SJSA1 (cell line): ENCODE measurements at regions not wholly inside any gene's neighbourhood (a gene's known extent, or its start where the extent isn't known, plus 50 kb on each side); places are given as distances from the start of the nearest gene placed in this dataset.

Experiments used
- DNase-seq, 2 experiments: peaks; one replicate each; pipeline ENCODE4 v3.0.0-alpha.2; 2015 to 2020; ENCODE audit warnings: low spot score in 2 of 2, low read depth in 1 of 2
- H3K27ac ChIP-seq: fragments of 250-450 bp; sonication (Bioruptor Pico); 2 replicates; pipeline ENCODE4 v1.5.1; 2020; ENCODE audit warnings: mild to moderate bottlenecking, moderate library complexity
- H3K27me3 ChIP-seq: fragments of 250-450 bp; sonication (Bioruptor Pico); replicated peaks from 2 replicates; pipeline ENCODE4 v1.5.1; 2020; ENCODE audit warnings: mild to moderate bottlenecking, moderate library complexity
- H3K36me3 ChIP-seq: fragments of 250-450 bp; sonication (Bioruptor Pico); 2 replicates; pipeline ENCODE4 v1.5.1; 2020; ENCODE audit warnings: mild to moderate bottlenecking
- H3K4me1 ChIP-seq: fragments of 250-450 bp; sonication (Bioruptor Pico); replicated peaks from 2 replicates; pipeline ENCODE4 v1.6.1; 2021; ENCODE audit warnings: mild to moderate bottlenecking
- H3K4me3 ChIP-seq: fragments of 250-450 bp; sonication (Bioruptor Pico); 2 replicates; pipeline ENCODE4 v1.5.1; 2020; ENCODE audit warnings: mild to moderate bottlenecking
- H3K9me3 ChIP-seq: fragments of 250-450 bp; sonication (Bioruptor Pico); replicated peaks from 2 replicates; pipeline ENCODE4 v1.5.1; 2020; ENCODE audit warnings: mild to moderate bottlenecking

DNA sequence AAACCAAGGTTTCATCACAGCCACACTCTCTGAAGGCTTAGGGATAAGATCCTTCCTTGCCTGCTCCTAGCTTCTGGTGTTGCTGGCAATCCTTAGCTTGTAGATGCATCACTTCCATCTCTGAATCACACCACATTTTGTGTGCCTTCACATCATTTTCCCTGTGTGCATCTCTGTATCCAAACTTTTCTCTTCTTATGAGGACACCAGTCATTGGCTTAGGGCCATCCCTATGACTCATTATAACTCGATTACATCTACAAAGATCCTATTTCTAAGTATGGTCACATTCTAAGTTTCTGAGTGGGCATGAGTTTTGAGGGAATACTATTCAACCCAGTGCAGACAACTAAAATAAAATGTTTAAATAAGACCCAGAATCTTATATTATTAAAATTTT is 121.7 kb downstream of the C7orf25 start:
- H3K4me3 ChIP-seq: no peak overlapping the region
- DNase-seq: no peak
- no peaks in the 10 kb centered on the region for H3K9me3 ChIP-seq
- no peak overlapping the region for H3K27ac ChIP-seq
- no peaks in the 10 kb centered on the region for H3K4me1 ChIP-seq
- no peaks in the 10 kb centered on the region for H3K36me3 ChIP-seq
- no peaks in the 10 kb centered on the region for H3K27me3 ChIP-seq

DNA sequence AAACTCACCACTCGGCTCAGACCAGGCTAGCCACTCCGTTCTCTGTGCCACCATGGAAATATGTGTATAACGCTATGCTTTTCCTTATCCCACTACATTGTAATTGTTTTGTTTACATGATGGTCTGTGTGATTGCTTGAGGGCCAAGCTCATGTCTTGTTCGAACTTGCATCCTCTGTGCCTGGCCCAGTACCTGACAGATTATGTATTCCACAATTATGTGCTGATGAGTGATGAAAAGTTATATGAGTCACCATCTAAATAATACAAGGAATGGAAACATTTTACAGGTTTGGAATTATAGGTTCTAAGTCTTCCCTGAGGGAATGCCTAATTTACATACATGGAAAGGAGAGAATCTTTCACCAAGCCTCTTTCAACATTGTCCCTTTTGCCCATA is 137.4 kb downstream of the C7orf25 start:
- Histone ChIP-seq H3K27ac (no peak overlapping the region), H3K4me1 (no peaks in the 10 kb centered on the region), H3K4me3 (no peak overlapping the region), H3K36me3 (no peaks in the 10 kb centered on the region), H3K9me3 (peaks cover 9% of the 10 kb centered on the region; the same call in 1 of the 2 replicates), H3K27me3 (no peaks in the 10 kb centered on the region; the same call in 1 of the 2 replicates)
- DNase-seq: no peak

DNA sequence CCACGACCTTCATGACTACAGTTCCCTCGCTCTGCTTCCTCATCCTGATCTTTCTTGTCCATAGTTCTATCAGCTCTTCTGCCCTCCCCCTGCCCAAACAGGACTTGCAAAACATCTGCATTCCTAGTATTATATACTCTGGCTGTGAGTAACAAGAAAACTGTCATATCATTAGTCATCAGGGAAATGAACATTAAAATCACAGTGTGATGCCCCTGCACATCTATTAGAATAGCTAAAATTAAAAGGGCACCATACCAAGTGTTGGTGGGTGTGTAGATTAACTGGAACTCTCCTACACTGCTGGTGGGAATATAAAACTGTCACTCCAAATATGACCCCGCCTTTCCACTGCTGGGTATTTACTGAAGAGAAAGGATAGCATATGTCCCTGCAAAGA is 141.8 kb downstream of the C7orf25 start:
- DNase-seq: no peak
- no peak overlapping the region for H3K27ac ChIP-seq
- no peaks in the 10 kb centered on the region; the same call in 1 of the 2 replicates for H3K27me3 ChIP-seq
- H3K36me3 ChIP-seq: no peaks in the 10 kb centered on the region
- H3K4me3 ChIP-seq: no peak overlapping the region
- H3K4me1 ChIP-seq: no peaks in the 10 kb centered on the region
- no peaks in the 10 kb centered on the region for H3K9me3 ChIP-seq

DNA sequence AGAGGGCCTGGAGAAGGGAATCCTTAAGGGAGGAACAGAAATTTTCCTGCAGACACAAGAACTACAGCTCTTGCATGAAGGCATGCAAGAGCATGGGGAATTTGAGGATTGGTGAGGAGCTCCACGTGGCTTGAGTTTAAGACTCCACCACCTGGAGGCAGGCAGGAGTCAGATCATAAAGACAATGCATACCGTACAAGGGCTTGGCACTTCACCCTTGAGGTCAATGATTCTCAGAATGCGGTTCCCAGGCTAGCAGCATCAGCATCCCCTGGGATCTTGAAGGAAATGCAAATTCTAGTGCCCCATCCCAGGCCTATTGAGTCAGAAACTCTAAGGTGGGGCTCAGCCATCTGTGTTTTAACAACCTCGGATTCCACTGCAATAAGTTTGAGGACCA is 143.8 kb downstream of the C7orf25 start:
- Histone ChIP-seq H3K9me3 (no peaks in the 10 kb centered on the region), H3K4me1 (no peaks in the 10 kb centered on the region), H3K4me3 (no peak overlapping the region), H3K27me3 (no peaks in the 10 kb centered on the region; the same call in 1 of the 2 replicates), H3K36me3 (no peaks in the 10 kb centered on the region), H3K27ac (no peak overlapping the region)
- DNase-seq: no peak

DNA sequence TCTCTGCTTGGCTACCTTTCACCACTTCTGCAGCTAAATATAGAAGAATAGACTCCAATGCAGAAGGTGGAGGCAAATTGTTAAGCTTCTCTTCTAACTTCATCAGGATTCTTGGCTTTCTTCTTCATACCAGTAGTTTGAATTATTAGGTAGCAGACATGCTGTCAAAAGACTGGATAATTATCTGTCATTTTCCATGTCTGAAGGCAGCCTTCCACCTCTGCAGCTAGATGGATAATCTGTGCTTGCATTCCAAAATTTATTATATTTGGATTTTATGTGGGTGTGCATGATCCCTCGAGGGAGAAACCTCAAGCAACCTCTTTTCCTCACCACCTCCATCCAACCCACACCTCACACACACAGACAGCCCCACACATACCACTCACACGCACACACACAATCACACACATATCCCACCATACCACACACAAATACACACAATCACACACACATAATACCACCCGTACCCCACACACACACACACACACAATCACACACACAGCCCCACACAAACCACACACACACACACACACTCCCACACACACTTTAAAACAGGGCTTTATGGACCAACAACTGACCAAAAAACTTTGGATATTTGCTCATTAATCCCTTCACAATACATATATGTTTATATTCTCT is 145.0 kb downstream of the C7orf25 start:
- H3K27ac ChIP-seq: no peak overlapping the region
- H3K9me3 ChIP-seq: no peaks in the 10 kb centered on the region
- no peak overlapping the region for H3K4me3 ChIP-seq
- DNase-seq: no peak
- H3K4me1 ChIP-seq: no peaks in the 10 kb centered on the region
- no peaks in the 10 kb centered on the region; the same call in 1 of the 2 replicates for H3K27me3 ChIP-seq
- H3K36me3 ChIP-seq: no peaks in the 10 kb centered on the region

DNA sequence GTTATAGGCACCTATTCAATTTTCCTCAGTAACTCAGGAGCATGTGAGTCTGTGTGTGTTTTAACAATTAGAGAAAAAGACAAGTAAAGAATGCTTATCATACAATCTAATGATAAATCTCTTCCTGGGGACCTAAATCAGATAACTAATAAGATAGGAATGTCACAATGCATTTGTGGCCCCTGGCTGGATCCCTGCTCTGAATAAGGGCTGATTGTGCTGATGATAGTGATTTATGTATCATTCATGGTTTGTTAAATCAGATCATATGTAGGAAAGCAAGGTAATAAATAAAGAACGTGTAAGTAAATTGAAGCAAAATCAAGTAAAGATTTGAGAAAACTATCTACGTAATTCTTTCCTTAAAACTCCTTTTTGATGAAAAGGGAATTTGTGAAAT is 145.9 kb downstream of the C7orf25 start:
- Histone ChIP-seq H3K27me3 (no peaks in the 10 kb centered on the region), H3K4me3 (no peak overlapping the region), H3K4me1 (no peaks in the 10 kb centered on the region), H3K27ac (no peak overlapping the region), H3K36me3 (no peaks in the 10 kb centered on the region), H3K9me3 (no peaks in the 10 kb centered on the region)
- DNase-seq: no peak

DNA sequence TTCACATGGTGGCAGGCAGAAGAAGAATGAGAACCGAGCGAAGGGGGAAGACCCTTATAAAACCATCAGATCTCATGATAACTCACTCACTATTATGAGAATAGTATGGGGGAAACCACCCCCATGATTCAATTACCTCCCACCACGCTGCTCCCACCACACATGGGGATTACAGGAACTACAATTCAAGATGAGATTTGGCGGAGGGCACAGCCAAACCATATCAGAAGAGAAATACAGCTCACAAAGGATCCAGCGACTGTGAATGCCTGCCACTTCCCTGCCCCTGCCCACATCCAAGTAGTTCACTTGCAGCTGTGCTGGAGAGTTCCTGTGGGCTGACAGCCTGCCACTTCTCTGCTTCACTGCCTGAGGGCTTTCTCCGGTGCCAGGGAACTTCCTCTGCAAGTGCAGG is 148.7 kb downstream of the C7orf25 start:
- Histone ChIP-seq H3K27ac (no peak overlapping the region), H3K4me1 (no peaks in the 10 kb centered on the region), H3K9me3 (0 out of 2 replicates have a peak, but pooled peaks cover 3% of the 10 kb centered on the region), H3K4me3 (no peak overlapping the region), H3K36me3 (no peaks in the 10 kb centered on the region), H3K27me3 (no peaks in the 10 kb centered on the region)
- DNase-seq: no peak

DNA sequence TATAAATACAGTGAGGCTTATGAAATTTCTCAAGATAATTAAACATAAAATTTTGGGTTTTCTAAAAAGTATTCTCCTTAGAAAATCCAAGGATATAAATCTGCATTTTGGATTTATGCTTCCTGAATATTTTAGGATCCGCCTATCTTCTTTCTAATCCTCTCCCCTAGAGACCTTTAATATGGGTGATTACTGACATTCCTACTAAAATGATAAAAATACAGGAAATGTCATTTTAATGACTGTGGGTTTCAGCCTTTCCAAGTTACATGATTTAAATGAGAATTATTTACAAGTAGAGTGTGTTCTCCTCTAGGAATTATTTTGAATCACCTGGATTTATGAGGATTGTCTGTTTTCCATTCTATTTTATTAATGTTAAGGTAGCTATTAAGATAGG is 150.4 kb downstream of the C7orf25 start:
- H3K27me3 ChIP-seq: no peaks in the 10 kb centered on the region
- H3K4me1 ChIP-seq: no peaks in the 10 kb centered on the region
- H3K4me3 ChIP-seq: no peak overlapping the region
- DNase-seq: no peak
- 0 out of 2 replicates have a peak, but pooled peaks cover 3% of the 10 kb centered on the region for H3K9me3 ChIP-seq
- H3K36me3 ChIP-seq: no peaks in the 10 kb centered on the region
- H3K27ac ChIP-seq: no peak overlapping the region

DNA sequence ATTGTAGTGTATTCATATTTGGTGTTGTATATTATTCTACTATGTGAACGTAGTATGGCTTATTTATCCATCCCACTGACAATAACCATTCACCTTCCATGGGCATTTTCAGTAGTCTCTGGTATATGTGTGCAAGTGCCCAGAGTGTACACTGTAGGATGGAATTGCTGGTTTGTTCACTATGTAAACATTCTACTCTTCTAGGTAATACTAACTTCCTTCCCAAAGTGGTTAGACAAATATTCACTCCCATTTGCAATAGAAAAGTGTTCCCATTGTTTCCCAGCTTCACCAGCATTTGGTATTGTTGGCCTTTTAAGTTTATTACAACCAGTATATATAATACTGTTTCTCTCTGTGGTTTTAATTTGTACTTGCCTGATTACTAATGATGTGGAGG is 153.7 kb downstream of the C7orf25 start:
- Histone ChIP-seq H3K9me3 (0 out of 2 replicates have a peak, but pooled peaks cover 3% of the 10 kb centered on the region), H3K27ac (no peak overlapping the region)
- DNase-seq: no peak

DNA sequence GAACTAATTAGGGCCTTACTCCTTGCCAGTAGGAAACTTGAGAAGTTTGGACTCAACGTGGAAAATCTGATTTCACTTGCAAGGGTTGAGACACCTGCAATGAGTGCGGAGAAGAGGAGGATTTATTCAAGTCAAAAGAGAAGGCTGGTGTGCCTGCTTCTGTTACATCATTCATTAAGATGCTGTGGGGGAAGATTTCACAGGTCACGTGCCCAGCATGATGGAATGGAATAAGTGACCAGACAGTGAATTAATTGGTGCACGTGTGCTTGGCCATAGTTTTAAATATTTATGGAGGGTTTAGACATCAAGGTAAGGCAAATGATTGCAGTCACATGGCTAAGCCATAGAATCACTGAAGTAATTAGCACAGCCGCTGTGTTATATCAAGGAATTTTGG is 155.0 kb downstream of the C7orf25 start:
- Histone ChIP-seq H3K4me3 (no peak overlapping the region), H3K9me3 (0 out of 2 replicates have a peak, but pooled peaks cover 3% of the 10 kb centered on the region), H3K4me1 (no peaks in the 10 kb centered on the region), H3K36me3 (no peaks in the 10 kb centered on the region), H3K27me3 (no peaks in the 10 kb centered on the region), H3K27ac (no peak overlapping the region)
- DNase-seq: no peak

More for the DNA sequence above, 153.7 kb downstream of the C7orf25 start:
- Histone ChIP-seq H3K36me3 (no peaks in the 10 kb centered on the region), H3K4me1 (no peaks in the 10 kb centered on the region), H3K4me3 (no peak overlapping the region), H3K27me3 (no peaks in the 10 kb centered on the region)

DNA sequence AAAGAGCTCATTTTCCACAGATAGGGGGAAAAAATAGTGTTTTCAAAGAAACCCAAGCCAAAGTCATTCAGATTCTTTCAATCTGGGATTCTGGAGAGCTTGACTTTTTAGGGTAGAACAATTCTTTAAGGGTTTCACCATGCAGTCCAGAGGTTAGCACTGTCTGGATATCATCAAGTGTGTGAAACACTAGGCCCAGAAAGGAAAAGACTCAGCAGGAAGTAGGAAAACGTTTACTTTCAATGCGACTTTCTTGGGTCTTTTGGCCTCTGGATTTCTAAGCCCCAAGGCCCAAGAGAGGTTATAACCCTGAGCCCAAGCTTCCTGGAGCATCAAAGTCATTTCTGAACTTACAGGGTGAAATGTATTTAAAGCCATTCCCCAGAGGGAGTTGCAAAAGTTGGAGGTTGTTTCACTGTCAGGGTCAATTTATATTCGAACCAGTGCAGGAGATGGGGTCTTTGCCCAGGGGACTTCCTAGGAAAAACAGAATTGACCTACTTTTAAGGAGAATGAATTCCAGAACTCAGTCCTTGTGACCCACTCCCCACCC is 158.0 kb downstream of the C7orf25 start:
- H3K9me3 ChIP-seq: 0 out of 2 replicates have a peak, but pooled peaks cover 3% of the 10 kb centered on the region
- no peak overlapping the region for H3K27ac ChIP-seq
- 0 out of 2 replicates have a peak, but pooled peaks cover 3% of the 10 kb centered on the region for H3K27me3 ChIP-seq
- H3K4me3 ChIP-seq: no peak overlapping the region
- no peak for DNase-seq
- no peaks in the 10 kb centered on the region for H3K4me1 ChIP-seq
- H3K36me3 ChIP-seq: no peaks in the 10 kb centered on the region

DNA sequence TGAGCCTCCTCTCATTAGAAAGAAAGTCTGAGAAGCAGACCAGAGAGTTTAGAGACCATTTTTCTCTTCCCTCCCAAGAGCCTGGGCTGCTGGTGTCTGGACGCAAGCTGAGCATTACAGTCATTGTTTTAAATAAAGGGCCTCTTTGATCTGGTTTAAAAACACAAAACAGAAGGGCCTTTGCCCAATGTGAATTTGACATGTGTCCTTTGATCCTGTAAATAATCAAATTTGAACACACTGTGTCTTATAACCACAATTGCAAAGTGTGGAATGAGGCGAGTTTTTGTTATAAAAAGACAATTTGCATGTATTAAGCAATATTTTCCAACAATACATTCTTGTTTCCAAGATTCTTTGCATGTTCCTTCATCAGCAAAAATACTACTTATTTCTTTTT is 158.5 kb downstream of the C7orf25 start:
- no peaks in the 10 kb centered on the region for H3K9me3 ChIP-seq
- H3K36me3 ChIP-seq: no peaks in the 10 kb centered on the region
- no peak overlapping the region for H3K27ac ChIP-seq
- 0 out of 2 replicates have a peak, but pooled peaks cover 3% of the 10 kb centered on the region for H3K27me3 ChIP-seq
- H3K4me3 ChIP-seq: no peak overlapping the region
- H3K4me1 ChIP-seq: no peaks in the 10 kb centered on the region
- DNase-seq: no peak

DNA sequence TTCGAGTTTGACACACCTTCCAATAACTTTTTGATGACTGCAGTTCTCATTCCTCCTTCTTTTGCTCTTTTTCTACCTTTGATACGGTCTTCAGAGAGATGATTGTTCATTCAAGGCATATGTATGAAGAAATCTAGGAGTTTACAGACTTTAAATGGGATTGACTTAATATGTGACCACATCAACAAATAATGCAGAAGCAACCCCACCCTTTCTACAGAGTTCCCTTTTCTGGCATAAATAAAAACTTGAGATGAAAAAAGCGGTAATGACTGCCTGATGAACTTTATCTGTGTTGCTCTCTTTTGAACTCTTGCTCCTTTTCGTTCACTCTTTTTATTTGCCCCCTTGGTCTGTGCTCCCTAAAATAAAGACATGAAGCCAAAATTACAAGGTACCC is 161.7 kb downstream of the C7orf25 start:
- no peaks in the 10 kb centered on the region for H3K4me1 ChIP-seq
- peaks cover 3% of the 10 kb centered on the region; the same call in 1 of the 2 replicates for H3K9me3 ChIP-seq
- H3K27me3 ChIP-seq: 0 out of 2 replicates have a peak, but pooled peaks cover 3% of the 10 kb centered on the region
- no peak for DNase-seq
- no peak overlapping the region for H3K4me3 ChIP-seq
- H3K27ac ChIP-seq: no peak overlapping the region
- no peaks in the 10 kb centered on the region for H3K36me3 ChIP-seq

DNA sequence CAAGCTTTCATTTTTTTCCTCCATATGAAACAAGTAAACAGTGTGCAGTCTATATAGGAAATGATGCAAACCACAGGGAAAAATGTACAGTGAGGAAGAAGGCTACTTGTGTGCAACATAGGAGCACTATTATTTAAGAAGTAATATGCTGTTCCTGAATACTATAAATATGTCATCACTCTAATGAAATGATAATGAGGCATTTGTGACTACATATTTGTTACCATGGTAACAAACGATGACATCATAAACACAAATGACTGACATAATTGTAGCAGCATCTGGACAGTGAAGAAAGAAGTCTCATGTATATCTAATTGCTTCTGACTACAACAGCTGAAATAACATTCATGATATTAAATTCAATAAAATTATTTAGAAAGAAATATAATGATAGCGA is 164.8 kb downstream of the C7orf25 start:
- Histone ChIP-seq H3K4me1 (no peaks in the 10 kb centered on the region), H3K27ac (no peak overlapping the region), H3K36me3 (no peaks in the 10 kb centered on the region), H3K9me3 (peaks cover 3% of the 10 kb centered on the region; the same call in 1 of the 2 replicates), H3K27me3 (0 out of 2 replicates have a peak, but pooled peaks cover 3% of the 10 kb centered on the region), H3K4me3 (no peak overlapping the region)
- DNase-seq: no peak
